ENCODE measurements at regions not wholly inside any gene's neighbourhood (a gene's known extent, or its start where the extent isn't known, plus 50 kb on each side); places are given as distances from the start of the nearest gene placed in this dataset.

- DNase-seq: no peak
These were observed 107.0 kb downstream of the DDIT4L start for GRCh38 chr4:100083289-100083688.

- no peak for DNase-seq
These were observed 107.4 kb downstream of the DDIT4L start for GRCh38 chr4:100082852-100083251.

GRCh38 chr4:100081491-100081890 lies 108.8 kb downstream of the DDIT4L start:
- DNase-seq: no peak

- no peak for DNase-seq
These were observed 111.0 kb downstream of the DDIT4L start for GRCh38 chr4:100079264-100079663.

GRCh38 chr4:100076753-100077152 lies 113.5 kb downstream of the DDIT4L start:
- DNase-seq: no peak

- no peak for DNase-seq
These were observed 114.6 kb downstream of the DDIT4L start for GRCh38 chr4:100075486-100076270.

GRCh38 chr4:100075056-100075455 lies 115.2 kb downstream of the DDIT4L start:
- DNase-seq: no peak

- no peak for DNase-seq
These were observed 118.8 kb downstream of the DDIT4L start for GRCh38 chr4:100071506-100071905.

GRCh38 chr4:100070868-100071267 lies 119.4 kb downstream of the DDIT4L start:
- no peak for DNase-seq

GRCh38 chr4:100069207-100069606 lies 119.1 kb upstream of the H2AZ1 start:
- DNase-seq: no peak

- no peak for DNase-seq
These were observed 117.2 kb upstream of the H2AZ1 start for GRCh38 chr4:100067255-100067654.

GRCh38 chr4:100063355-100063754 lies 113.3 kb upstream of the H2AZ1 start:
- no peak for DNase-seq

- no peak for DNase-seq
These were observed 112.8 kb upstream of the H2AZ1 start for GRCh38 chr4:100062921-100063320.

GRCh38 chr4:100061835-100062234 lies 111.8 kb upstream of the H2AZ1 start:
- no peak for DNase-seq

GRCh38 chr4:100060765-100061416 lies 110.8 kb upstream of the H2AZ1 start:
- DNase-seq: no peak

GRCh38 chr4:100059467-100059866 lies 109.4 kb upstream of the H2AZ1 start:
- no peak for DNase-seq

- no peak for DNase-seq
These were observed 106.6 kb upstream of the H2AZ1 start for GRCh38 chr4:100056701-100057100.

GRCh38 chr4:100054071-100054470 lies 104.0 kb upstream of the H2AZ1 start:
- no peak for DNase-seq

- DNase-seq: no peak
These were observed 99.8 kb upstream of the H2AZ1 start for GRCh38 chr4:100049872-100050271.

- DNase-seq: no peak
These were observed 92.6 kb upstream of the H2AZ1 start for GRCh38 chr4:100042711-100043110.

- DNase-seq: no peak
These were observed 92.2 kb upstream of the H2AZ1 start for GRCh38 chr4:100042235-100042634.

GRCh38 chr4:100041646-100042045 lies 91.6 kb upstream of the H2AZ1 start:
- DNase-seq: no peak

GRCh38 chr4:100034023-100034664 lies 84.1 kb upstream of the H2AZ1 start:
- DNase-seq: no peak

GRCh38 chr4:100026066-100026465 lies 76.0 kb upstream of the H2AZ1 start:
- no peak for DNase-seq

All from NCI-H1092 (cell line).